ENCODE measurements at regions not wholly inside any gene's neighbourhood (a gene's known extent, or its start where the extent isn't known, plus 50 kb on each side); places are given as distances from the start of the nearest gene placed in this dataset.

- TF ChIP-seq, protein P1, sequence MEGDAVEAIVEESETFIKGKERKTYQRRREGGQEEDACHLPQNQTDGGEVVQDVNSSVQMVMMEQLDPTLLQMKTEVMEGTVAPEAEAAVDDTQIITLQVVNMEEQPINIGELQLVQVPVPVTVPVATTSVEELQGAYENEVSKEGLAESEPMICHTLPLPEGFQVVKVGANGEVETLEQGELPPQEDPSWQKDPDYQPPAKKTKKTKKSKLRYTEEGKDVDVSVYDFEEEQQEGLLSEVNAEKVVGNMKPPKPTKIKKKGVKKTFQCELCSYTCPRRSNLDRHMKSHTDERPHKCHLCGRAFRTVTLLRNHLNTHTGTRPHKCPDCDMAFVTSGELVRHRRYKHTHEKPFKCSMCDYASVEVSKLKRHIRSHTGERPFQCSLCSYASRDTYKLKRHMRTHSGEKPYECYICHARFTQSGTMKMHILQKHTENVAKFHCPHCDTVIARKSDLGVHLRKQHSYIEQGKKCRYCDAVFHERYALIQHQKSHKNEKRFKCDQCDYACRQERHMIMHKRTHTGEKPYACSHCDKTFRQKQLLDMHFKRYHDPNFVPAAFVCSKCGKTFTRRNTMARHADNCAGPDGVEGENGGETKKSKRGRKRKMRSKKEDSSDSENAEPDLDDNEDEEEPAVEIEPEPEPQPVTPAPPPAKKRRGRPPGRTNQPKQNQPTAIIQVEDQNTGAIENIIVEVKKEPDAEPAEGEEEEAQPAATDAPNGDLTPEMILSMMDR (IDR thresholded peaks at IDR 0.05): no peak
- TF ChIP-seq EZH2 (IDR thresholded peaks at IDR 0.05): no peak
Measured at GRCh38 chr6:11900662-11901598, 111.2 kb upstream of the HIVEP1 start.

All from neural progenitor cell (in vitro differentiated cells).